H1 (cell line): ENCODE measurements at regions not wholly inside any gene's neighbourhood (a gene's known extent, or its start where the extent isn't known, plus 50 kb on each side); places are given as distances from the start of the nearest gene placed in this dataset.

ENCODE experiments used
- CTCF ChIA-PET: fragments of 300-600 bp; sonication (Branson Sonifier 250); formaldehyde crosslinking; loops from one replicate; lab custom pipeline; 2021; ENCODE audit not compliant: partially characterized antibody; lab: Charles Lee
- POLR2A ChIA-PET: fragments of 300-600 bp; sonication (Branson Sonifier 250); formaldehyde crosslinking; loops from one replicate; lab custom pipeline; 2021; ENCODE audit warnings: inconsistent platforms; ENCODE audit not compliant: partially characterized antibody; lab: Charles Lee
- DNase-seq, 2 experiments: peaks; one replicate each; pipeline versions ENCODE4 v3.0.0 to v3.0.0-alpha.2; 2010 to 2022; ENCODE audit warnings: low spot score in 2 of 2, low read depth in 1 of 2, mixed read lengths in 1 of 2
- FAIRE-seq: peaks from 2 replicates; lab custom pipeline; 2011; peaks lifted over from hg19 to GRCh38; lab: Jason Lieb, UNC
- H2AFZ ChIP-seq: 2 replicates; pipeline ENCODE4 v1.8.1; 2012; ENCODE audit warnings: low read length, inconsistent platforms
- H2AK5ac ChIP-seq: 2 replicates; pipeline ENCODE4 v1.6.1; 2013; ENCODE audit warnings: low read depth, low read length
- H2BK120ac ChIP-seq: replicated peaks from 2 replicates; pipeline ENCODE3; 2013; ENCODE audit warnings: low read depth, low read length, inconsistent platforms
- H2BK12ac ChIP-seq: 2 replicates; pipeline ENCODE4 v1.6.1; 2013; ENCODE audit warnings: low read depth, low read length
- H2BK15ac ChIP-seq: 2 replicates; pipeline ENCODE4 v1.6.1; 2013; ENCODE audit warnings: low read length
- H2BK20ac ChIP-seq: 2 replicates; pipeline ENCODE4 v1.6.1; 2013; ENCODE audit warnings: low read length
- H2BK5ac ChIP-seq: 2 replicates; pipeline ENCODE4 v1.6.1; 2013; ENCODE audit warnings: low read depth, low read length
- H3K14ac ChIP-seq: 2 replicates; pipeline ENCODE4 v1.6.1; 2013; ENCODE audit warnings: inconsistent platforms; ENCODE audit not compliant: insufficient read length
- H3K18ac ChIP-seq: 2 replicates; pipeline ENCODE4 v1.6.1; 2013; ENCODE audit warnings: low read length; ENCODE audit errors: extremely low read depth
- H3K23ac ChIP-seq: 2 replicates; pipeline ENCODE4 v1.6.1; 2013; ENCODE audit warnings: inconsistent platforms; ENCODE audit not compliant: insufficient read length
- H3K23me2 ChIP-seq: 2 replicates; pipeline ENCODE4 v1.6.1; 2013; ENCODE audit warnings: low read depth, low read length
- H3K27ac ChIP-seq: 2 replicates; pipeline ENCODE4 v1.6.1; 2011; ENCODE audit warnings: low read depth, low read length, inconsistent platforms
- H3K27me3 ChIP-seq, 4 experiments: replicated peaks in 1 of 4; 1 replicate in 1 of 4; 2 replicates in 3 of 4; pipeline versions ENCODE4 v1.6.1 to v1.8.1; 2011 to 2013; ENCODE audit warnings: low read length in 3 of 4, mild to moderate bottlenecking in 3 of 4, inconsistent platforms in 2 of 4, mixed read lengths in 2 of 4, moderate library complexity in 1 of 4; ENCODE audit not compliant: control insufficient read depth in 3 of 4, insufficient read depth in 3 of 4; ENCODE audit errors: extremely low read depth in 1 of 4
- H3K36me3 ChIP-seq, 4 experiments: 2 replicates each; pipeline versions ENCODE4 v1.6.1 to v1.8.1; 2011 to 2013; ENCODE audit warnings: mild to moderate bottlenecking in 4 of 4, low read length in 3 of 4, moderate library complexity in 2 of 4, control low read depth in 1 of 4, inconsistent platforms in 1 of 4; ENCODE audit not compliant: insufficient read depth in 4 of 4, control insufficient read depth in 2 of 4
- H3K4ac ChIP-seq: replicated peaks from 2 replicates; pipeline ENCODE3; 2013; ENCODE audit warnings: low read length, low read depth, mixed read lengths, inconsistent platforms; ENCODE audit not compliant: insufficient read length
- H3K4me1 ChIP-seq, 4 experiments: replicated peaks in 1 of 4; 1 replicate in 1 of 4; 2 replicates in 3 of 4; pipeline versions ENCODE4 v1.6.1 to v1.8.1; 2011 to 2013; ENCODE audit warnings: low read length in 3 of 4, inconsistent platforms in 2 of 4, mixed read lengths in 1 of 4; ENCODE audit not compliant: insufficient read depth in 4 of 4, control insufficient read depth in 3 of 4
- H3K4me2 ChIP-seq, 2 experiments: 2 replicates each; pipeline versions ENCODE4 v1.6.1 to v1.8.1; 2011 to 2013; ENCODE audit warnings: low read depth in 2 of 2, low read length in 2 of 2, control low read depth in 1 of 2, inconsistent platforms in 1 of 2, mild to moderate bottlenecking in 1 of 2; ENCODE audit not compliant: insufficient read depth in 1 of 2
- H3K4me3 ChIP-seq, 4 experiments: fragments of 200-600, 300-600 bp in 1 of 4; sonication (generic), shearing (Covaris generic), sonication (Bioruptor Twin) in 1 of 4; 2 replicates each; pipeline versions ENCODE4 v1.5.1 to v1.8.1; 2011 to 2016; ENCODE audit warnings: low read length in 4 of 4, low read depth in 3 of 4, control low read depth in 2 of 4, inconsistent platforms in 2 of 4, mild to moderate bottlenecking in 2 of 4, mixed read lengths in 1 of 4, moderate library complexity in 1 of 4; ENCODE audit not compliant: insufficient read depth in 2 of 4; ENCODE audit errors: extremely low read depth in 1 of 4
- H3K56ac ChIP-seq: replicated peaks from 2 replicates; pipeline ENCODE3; 2013; ENCODE audit warnings: low read depth, mild to moderate bottlenecking, mixed read lengths, low read length, inconsistent platforms; ENCODE audit not compliant: insufficient read length
- H3K79me1 ChIP-seq: 2 replicates; pipeline ENCODE4 v1.6.1; 2013; ENCODE audit warnings: low read depth, low read length, control low read depth
- H3K79me2 ChIP-seq, 2 experiments: 2 replicates each; pipeline versions ENCODE4 v1.6.1 to v1.8.1; 2012 to 2013; ENCODE audit warnings: low read length in 2 of 2, mild to moderate bottlenecking in 2 of 2, inconsistent platforms in 1 of 2; ENCODE audit not compliant: insufficient read depth in 2 of 2, control insufficient read depth in 1 of 2
- H3K9ac ChIP-seq, 4 experiments: replicated peaks in 1 of 4; 1 replicate in 1 of 4; 2 replicates in 3 of 4; pipeline versions ENCODE4 v1.6.1 to v1.8.1; 2011 to 2013; ENCODE audit warnings: low read depth in 3 of 4, low read length in 3 of 4, control low read depth in 2 of 4, mild to moderate bottlenecking in 2 of 4, moderate library complexity in 2 of 4, inconsistent platforms in 1 of 4; ENCODE audit errors: extremely low read depth in 1 of 4
- H3K9me3 ChIP-seq, 2 experiments: 2 replicates each; pipeline versions ENCODE4 v1.6.1 to v1.8.1; 2012 to 2013; ENCODE audit warnings: mild to moderate bottlenecking in 2 of 2, moderate library complexity in 2 of 2, control low read depth in 1 of 2, inconsistent platforms in 1 of 2, low read depth in 1 of 2, low read length in 1 of 2, mixed read lengths in 1 of 2; ENCODE audit not compliant: insufficient read depth in 2 of 2
- H4K20me1 ChIP-seq, 2 experiments: replicated peaks in 1 of 2; 2 replicates each; pipeline versions ENCODE3 to v1.8.1; 2011 to 2013; ENCODE audit warnings: inconsistent platforms in 2 of 2, low read length in 2 of 2, mild to moderate bottlenecking in 1 of 2; ENCODE audit not compliant: insufficient read depth in 2 of 2, control insufficient read depth in 1 of 2
- H4K5ac ChIP-seq: 2 replicates; pipeline ENCODE4 v1.6.1; 2013; ENCODE audit warnings: low read length, low read depth, mixed read lengths, inconsistent platforms; ENCODE audit not compliant: insufficient read length
- H4K8ac ChIP-seq: 2 replicates; pipeline ENCODE4 v1.8.0; 2013; ENCODE audit warnings: mild to moderate bottlenecking, moderate library complexity, low read length, inconsistent platforms; ENCODE audit not compliant: insufficient read depth; ENCODE audit errors: extremely low read depth
- H4K91ac ChIP-seq: replicated peaks from 2 replicates; pipeline ENCODE3; 2013; ENCODE audit warnings: low read length, mixed read lengths, inconsistent platforms; ENCODE audit not compliant: insufficient read length
- ATF2 ChIP-seq: IDR thresholded peaks from 2 replicates; pipeline ENCODE4 v1.6.1; 2012; ENCODE audit warnings: low read length, inconsistent platforms
- ATF3 ChIP-seq: IDR thresholded peaks from 2 replicates; pipeline ENCODE4 v1.6.1; 2011; ENCODE audit warnings: low read depth, mild to moderate bottlenecking, low read length; ENCODE audit not compliant: insufficient read depth
- EGR1 ChIP-seq: IDR thresholded peaks from 2 replicates; pipeline ENCODE4 v1.6.1; 2011; ENCODE audit warnings: low read depth, low read length, borderline replicate concordance
- HDAC2 ChIP-seq, 2 experiments: fragments of 300-600 bp in 1 of 2; sonication (generic) in 1 of 2; IDR thresholded peaks; 2 replicates each; pipeline ENCODE4 v1.6.1; 2011 to 2012; ENCODE audit warnings: low read depth in 2 of 2, low read length in 2 of 2, mild to moderate bottlenecking in 2 of 2, moderate library complexity in 2 of 2, borderline replicate concordance in 1 of 2, inconsistent platforms in 1 of 2
- KDM1A ChIP-seq: fragments of 200-600, 300-600 bp; sonication (generic); IDR thresholded peaks from 2 replicates; pipeline ENCODE4 v1.7.1; 2016; ENCODE audit warnings: mild to moderate bottlenecking, low read length, borderline replicate concordance
- MAFK ChIP-seq: IDR thresholded peaks from 2 replicates; pipeline ENCODE4 v1.6.1; 2012; ENCODE audit warnings: low read depth, mild to moderate bottlenecking, improper control_type of control experiment, low read length
- POLR2A ChIP-seq, 2 experiments: IDR thresholded peaks; 1 replicate in 1 of 2; 2 replicates in 1 of 2; pipeline ENCODE4 v1.6.1; 2011; ENCODE audit warnings: low read depth in 2 of 2, low read length in 2 of 2, mild to moderate bottlenecking in 2 of 2; ENCODE audit errors: control extremely low read depth in 1 of 2
- RAD21 ChIP-seq, 2 experiments: IDR thresholded peaks in 1 of 2; conservative IDR thresholded peaks in 1 of 2; 2 replicates each; pipeline ENCODE4 v1.6.1; 2011; ENCODE audit warnings: low read depth in 2 of 2, low read length in 2 of 2, improper control_type of control experiment in 1 of 2, inconsistent platforms in 1 of 2, mild to moderate bottlenecking in 1 of 2, moderate library complexity in 1 of 2
- SRF ChIP-seq: IDR thresholded peaks from 2 replicates; pipeline ENCODE4 v1.6.1; 2011; ENCODE audit warnings: mild to moderate bottlenecking, low read depth, low read length, moderate library complexity
- TAF7 ChIP-seq: optimal IDR thresholded peaks from 2 replicates; pipeline ENCODE3; 2011; ENCODE audit warnings: low read depth, mild to moderate bottlenecking, inconsistent platforms, low read length, moderate library complexity, borderline replicate concordance
- YY1 ChIP-seq: IDR thresholded peaks from 2 replicates; pipeline ENCODE4 v1.6.1; 2011; ENCODE audit warnings: low read depth, mild to moderate bottlenecking, low read length
- ZNF274 ChIP-seq: IDR thresholded peaks from 2 replicates; pipeline ENCODE4 v1.7.0; 2012; ENCODE audit warnings: low read length, borderline replicate concordance; ENCODE audit errors: extremely low read depth
- WGBS, 2 experiments: shearing (Covaris generic) in 1 of 2; methylation state at CpG; one replicate each; pipeline versions ENCODE4 v1.1.6 to v1.1.7; 2013 to 2015; ENCODE audit warnings: low lambda C conversion rate in 2 of 2, mixed read lengths in 2 of 2, inconsistent platforms in 1 of 2, low coverage in 1 of 2, missing lambda C conversion rate in 1 of 2; ENCODE audit not compliant: insufficient replicate concordance in 2 of 2, insufficient coverage in 1 of 2, insufficient read length in 1 of 2; ENCODE audit errors: extremely low coverage in 1 of 2, missing lambda C conversion rate in 1 of 2; 5-methylcytosine and 5-hydroxymethylcytosine counted together

- no peak overlapping the region for H3K23ac ChIP-seq
- no peak overlapping the region for H2BK120ac ChIP-seq
- no peak overlapping the region for H3K18ac ChIP-seq
- H3K36me3 ChIP-seq = no peaks in the 10 kb centered on the region
- no peak overlapping the region for H3K14ac ChIP-seq
- DNase-seq = no peak
- no peaks in the 10 kb centered on the region for H4K20me1 ChIP-seq
- no peak overlapping the region for H4K5ac ChIP-seq
- no peak overlapping the region for H2AFZ ChIP-seq
- no peaks in the 10 kb centered on the region for H3K9me3 ChIP-seq
- H2BK15ac ChIP-seq = no peak overlapping the region
- no peak overlapping the region for H4K8ac ChIP-seq
- ChIA-PET CTCF (interaction anchor here (0.6 to 1.0 kb wide), 5 partner anchors 13 to 187 kb away, joined by 3 to 4 read pairs (median 3); no protein-coding TSS in a partner anchor), POLR2A (no interaction called here)
- no peak overlapping the region for H3K27ac ChIP-seq
- no peaks in the 10 kb centered on the region for H3K79me1 ChIP-seq
- no peak overlapping the region for H4K91ac ChIP-seq
- 84% methylated on average over 2 of the region's 2 CpGs; no CpG with 5 or more reads in 1 of the 2 experiments for WGBS, 2 experiments
- H3K4me1 ChIP-seq = no peaks in the 10 kb centered on the region
- no peak overlapping the region for H2BK20ac ChIP-seq
- no peaks in the 10 kb centered on the region for H3K27me3 ChIP-seq
- H3K4ac ChIP-seq = no peak overlapping the region
- H2AK5ac ChIP-seq = no peak overlapping the region
- no peak overlapping the region for H3K4me2 ChIP-seq
- no peak overlapping the region for H3K9ac ChIP-seq
- H3K56ac ChIP-seq = no peak overlapping the region
- no peaks in the 10 kb centered on the region; the same call in 1 of the 2 replicates for H3K23me2 ChIP-seq
- H3K79me2 ChIP-seq = no peaks in the 10 kb centered on the region
- no peak overlapping the region for H2BK12ac ChIP-seq
- FAIRE-seq = no peak
- H2BK5ac ChIP-seq = no peak overlapping the region
- no peak overlapping the region for H3K4me3 ChIP-seq
- no peak for TF ChIP-seq TAF7
- no peak for TF ChIP-seq YY1
- no peak for TF ChIP-seq RAD21 (IDR thresholded peaks at IDR 0.05 in 1 of 2, conservative IDR thresholded peaks at IDR 0.05 in 1 of 2; ENCODE audit: low read depth in 2 of 2, low read length in 2 of 2)
- TF ChIP-seq ZNF274 = no peak
- no peak for TF ChIP-seq MAFK
- no peak for TF ChIP-seq ATF2
- no peak for TF ChIP-seq HDAC2 (IDR thresholded peaks at IDR 0.05; ENCODE audit: borderline replicate concordance in 1 of 2, low read depth in 2 of 2, low read length in 2 of 2)
- no peak for TF ChIP-seq KDM1A
- no peak for TF ChIP-seq EGR1
- no peak for TF ChIP-seq SRF
- TF ChIP-seq POLR2A (IDR thresholded peaks at IDR 0.05; ENCODE audit: control extremely low read depth in 1 of 2, low read depth in 2 of 2, low read length in 2 of 2) = no peak
- TF ChIP-seq ATF3 = no peak
Observed at GRCh38 chr17:69714669-69715068, 300.2 kb downstream of the MAP2K6 start.
